RWPE2 (cell line): ENCODE measurements at regions not wholly inside any gene's neighbourhood (a gene's known extent, or its start where the extent isn't known, plus 50 kb on each side); places are given as distances from the start of the nearest gene placed in this dataset.
"Not testable (repeated sequence)": the region's sequence is repeated elsewhere in the genome, so short reads cannot be mapped to it uniquely, and the experiment has no call there.

Source experiments
- ATAC-seq: fragments of 200-7000 bp; cut with Tn5 transposase; 3 replicates; pipeline ENCODE4 v1.9.1; 2021; ENCODE audit warnings: low read depth
- DNase-seq: peaks from one replicate; pipeline ENCODE4 v3.0.0-alpha.2; 2020; ENCODE audit warnings: low spot score
- H3K27ac ChIP-seq: fragments of 450-650 bp; 2 replicates; pipeline ENCODE4 v1.5.1; 2017; ENCODE audit warnings: mild to moderate bottlenecking; ENCODE audit not compliant: poor library complexity, severe bottlenecking
- H3K27me3 ChIP-seq: fragments of 250-450 bp; sonication (Bioruptor Pico); 2 replicates; pipeline ENCODE4 v1.5.1; 2021; ENCODE audit warnings: mild to moderate bottlenecking, moderate library complexity; ENCODE audit not compliant: insufficient read depth, poor library complexity, severe bottlenecking
- H3K36me3 ChIP-seq: fragments of 250-450 bp; sonication (Bioruptor Pico); 2 replicates; pipeline ENCODE4 v1.5.1; 2020; ENCODE audit warnings: low read depth, mild to moderate bottlenecking, moderate library complexity
- H3K4me1 ChIP-seq: fragments of 250-450 bp; sonication (Bioruptor Pico); 2 replicates; pipeline ENCODE4 v1.5.1; 2021; ENCODE audit warnings: mild to moderate bottlenecking, moderate library complexity; ENCODE audit not compliant: insufficient read depth, poor library complexity, severe bottlenecking
- H3K4me3 ChIP-seq: fragments of 250-450 bp; sonication (Bioruptor Pico); 2 replicates; pipeline ENCODE4 v1.5.1; 2021; ENCODE audit warnings: mild to moderate bottlenecking, moderate library complexity; ENCODE audit not compliant: severe bottlenecking
- H3K9me3 ChIP-seq: fragments of 250-450 bp; sonication (Bioruptor Pico); 2 replicates; pipeline ENCODE4 v1.5.1; 2021; ENCODE audit warnings: mild to moderate bottlenecking, moderate library complexity; ENCODE audit not compliant: severe bottlenecking
- TF ChIP-seq, protein P1 (sequence below): fragments of 450-650 bp; IDR thresholded peaks from one replicate; pipeline ENCODE4 v1.5.1; 2017; ENCODE audit warnings: mild to moderate bottlenecking, moderate library complexity; ENCODE audit not compliant: poor library complexity, severe bottlenecking

DNA sequence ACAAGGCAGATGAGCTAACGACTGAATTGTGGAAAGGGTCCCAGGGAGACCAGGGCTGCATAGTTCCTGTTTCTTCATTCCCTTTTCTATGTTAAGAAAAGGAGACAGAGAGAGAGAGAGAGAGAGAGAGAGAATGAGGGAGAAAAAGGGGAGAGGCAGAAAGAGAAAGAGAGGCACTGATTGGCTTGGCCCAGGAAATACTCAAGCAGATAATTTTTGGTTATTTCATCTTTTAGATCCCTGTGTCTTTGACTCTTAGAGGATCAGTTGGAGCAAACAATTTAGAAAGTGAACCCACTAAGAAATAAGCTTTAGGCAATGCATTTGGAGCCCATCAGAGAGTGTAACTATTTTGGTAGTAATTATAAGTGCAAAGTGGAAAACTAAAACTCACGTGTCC, 103.4 kb downstream of the CEP44 start:
- DNase-seq (no peak), ATAC-seq (no peak)
- TF ChIP-seq, protein P1, sequence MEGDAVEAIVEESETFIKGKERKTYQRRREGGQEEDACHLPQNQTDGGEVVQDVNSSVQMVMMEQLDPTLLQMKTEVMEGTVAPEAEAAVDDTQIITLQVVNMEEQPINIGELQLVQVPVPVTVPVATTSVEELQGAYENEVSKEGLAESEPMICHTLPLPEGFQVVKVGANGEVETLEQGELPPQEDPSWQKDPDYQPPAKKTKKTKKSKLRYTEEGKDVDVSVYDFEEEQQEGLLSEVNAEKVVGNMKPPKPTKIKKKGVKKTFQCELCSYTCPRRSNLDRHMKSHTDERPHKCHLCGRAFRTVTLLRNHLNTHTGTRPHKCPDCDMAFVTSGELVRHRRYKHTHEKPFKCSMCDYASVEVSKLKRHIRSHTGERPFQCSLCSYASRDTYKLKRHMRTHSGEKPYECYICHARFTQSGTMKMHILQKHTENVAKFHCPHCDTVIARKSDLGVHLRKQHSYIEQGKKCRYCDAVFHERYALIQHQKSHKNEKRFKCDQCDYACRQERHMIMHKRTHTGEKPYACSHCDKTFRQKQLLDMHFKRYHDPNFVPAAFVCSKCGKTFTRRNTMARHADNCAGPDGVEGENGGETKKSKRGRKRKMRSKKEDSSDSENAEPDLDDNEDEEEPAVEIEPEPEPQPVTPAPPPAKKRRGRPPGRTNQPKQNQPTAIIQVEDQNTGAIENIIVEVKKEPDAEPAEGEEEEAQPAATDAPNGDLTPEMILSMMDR = no peak
- H3K27me3 ChIP-seq = no peaks in the 10 kb centered on the region
- H3K27ac ChIP-seq = no peak overlapping the region
- no peaks in the 10 kb centered on the region for H3K4me1 ChIP-seq
- no peaks in the 10 kb centered on the region for H3K9me3 ChIP-seq
- no peaks in the 10 kb centered on the region for H3K36me3 ChIP-seq
- no peak overlapping the region for H3K4me3 ChIP-seq

DNA sequence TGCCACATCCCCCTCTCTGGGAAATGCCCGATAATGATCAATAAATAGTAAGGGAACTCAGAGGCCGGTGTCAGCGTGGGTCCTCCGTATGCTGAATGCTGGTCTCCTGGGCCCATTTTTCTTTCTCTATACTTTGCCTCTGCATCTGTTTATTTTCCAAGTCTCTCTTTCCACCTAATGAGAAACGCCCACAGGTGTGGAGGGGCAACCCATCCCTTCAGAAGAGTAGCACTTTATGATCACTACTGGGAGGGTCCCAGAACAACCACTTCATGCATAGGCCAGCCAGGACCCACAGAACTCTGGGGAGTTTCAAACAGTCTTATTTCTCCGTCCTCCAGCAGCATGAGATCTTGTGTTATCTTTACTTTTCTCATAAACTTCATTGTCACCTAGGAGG, 100.1 kb downstream of the CEP44 start:
- Histone ChIP-seq H3K27me3 (no peaks in the 10 kb centered on the region), H3K36me3 (no peaks in the 10 kb centered on the region), H3K4me1 (no peaks in the 10 kb centered on the region), H3K4me3 (no peak overlapping the region), H3K9me3 (no peaks in the 10 kb centered on the region), H3K27ac (no peak overlapping the region)
- no peak for ATAC-seq
- no peak for DNase-seq
- TF ChIP-seq, protein P1 = no peak

DNA sequence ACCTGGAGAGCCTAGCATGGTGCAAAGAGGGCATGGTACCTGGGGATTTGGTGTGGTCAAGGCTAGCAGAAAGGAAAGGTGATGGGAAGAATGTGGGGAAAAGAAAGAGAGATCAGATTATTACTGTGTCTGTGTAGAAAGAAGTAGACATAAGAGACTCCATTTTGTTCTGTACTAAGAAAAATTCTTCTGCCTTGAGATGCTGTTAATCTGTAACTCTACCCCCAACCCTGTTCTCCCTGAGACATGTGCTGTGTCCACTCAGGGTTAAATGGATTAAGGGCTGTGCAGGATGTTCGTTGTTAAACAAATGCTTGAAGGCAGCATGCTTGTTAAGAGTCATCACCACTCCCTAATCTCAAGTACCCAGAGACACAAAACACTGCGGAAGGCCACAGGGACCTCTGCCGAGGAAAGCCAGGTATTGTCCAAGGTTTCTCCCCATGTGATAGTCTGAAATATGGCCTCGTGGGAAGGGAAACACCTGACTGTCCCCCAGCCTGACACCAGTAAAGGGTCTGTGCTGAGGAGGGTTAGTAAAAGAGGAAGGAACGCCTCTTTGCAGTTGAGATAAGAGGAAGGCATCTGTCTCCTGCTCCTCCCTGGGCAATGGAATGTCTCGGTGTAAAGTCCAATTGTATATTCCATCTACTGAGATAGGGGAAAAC, 99.4 kb downstream of the CEP44 start:
- ATAC-seq, H3K4me1 ChIP-seq, H3K9me3 ChIP-seq, H3K4me3 ChIP-seq, DNase-seq, H3K36me3 ChIP-seq, H3K27me3 ChIP-seq, H3K27ac ChIP-seq: not testable (repeated sequence)
